Panc1 (cell line): ENCODE measurements at regions not wholly inside any gene's neighbourhood (a gene's known extent, or its start where the extent isn't known, plus 50 kb on each side); places are given as distances from the start of the nearest gene placed in this dataset.

Experiments used
- ATAC-seq: fragments of 200-7000 bp; cut with Tn5 transposase; 2 replicates; pipeline ENCODE4 v1.9.1; 2020; ENCODE audit warnings: mild to moderate bottlenecking, moderate library complexity
- BruUV-seq: library from RNA; stranded (reverse); fragments of 400-500 nt; replicated peaks from 2 replicates; lab custom pipeline; 2021; lab: Mats Ljungman, UMichigan
- CTCF ChIA-PET: fragments of 300-600 bp; sonication (Branson Sonifier 250); formaldehyde crosslinking; loops from one replicate; lab custom pipeline; 2022; ENCODE audit warnings: antibody characterized with exemption; lab: Charles Lee
- POLR2A ChIA-PET: fragments of 300-600 bp; sonication (Branson Sonifier 250); formaldehyde crosslinking; loops from one replicate; lab custom pipeline; 2022; ENCODE audit warnings: antibody characterized with exemption; lab: Charles Lee
- DNase-seq: peaks from one replicate; pipeline ENCODE4 v3.0.0-alpha.2; 2010; ENCODE audit warnings: low read depth, low spot score
- H3K27ac ChIP-seq: 2 replicates; pipeline ENCODE4 v1.5.1; 2011; ENCODE audit warnings: mild to moderate bottlenecking, low read length, inconsistent platforms
- H3K27me3 ChIP-seq: fragments of 200-500 bp; sonication (Bioruptor generic); 2 replicates; pipeline ENCODE4 v1.6.0; 2014; ENCODE audit warnings: low read length, inconsistent platforms; ENCODE audit not compliant: control insufficient read depth, insufficient read depth
- H3K36me3 ChIP-seq: fragments of 200-500 bp; sonication (Bioruptor generic); 2 replicates; pipeline ENCODE4 v1.5.1; 2014; ENCODE audit warnings: inconsistent platforms, mild to moderate bottlenecking, low read length, moderate library complexity; ENCODE audit not compliant: control insufficient read depth, insufficient read depth
- H3K4me1 ChIP-seq: 2 replicates; pipeline ENCODE4 v1.5.1; 2011; ENCODE audit warnings: inconsistent platforms, mild to moderate bottlenecking, low read length, moderate library complexity; ENCODE audit not compliant: control insufficient read depth, insufficient read depth
- H3K4me3 ChIP-seq, 2 experiments: 2 replicates each; pipeline ENCODE4 v1.5.1; 2011 to 2012; ENCODE audit warnings: low read depth in 2 of 2, low read length in 2 of 2, mild to moderate bottlenecking in 2 of 2, inconsistent platforms in 1 of 2, moderate library complexity in 1 of 2
- H3K9me3 ChIP-seq: fragments of 200-500 bp; sonication (Bioruptor generic); 2 replicates; pipeline ENCODE4 v1.5.1; 2014; ENCODE audit warnings: low read depth, mild to moderate bottlenecking, inconsistent platforms, low read length, moderate library complexity; ENCODE audit not compliant: control insufficient read depth, insufficient read depth
- POLR2AphosphoS5 ChIP-seq: IDR thresholded peaks from 2 replicates; pipeline ENCODE4 v1.6.1; 2012; ENCODE audit warnings: mild to moderate bottlenecking, low read depth, low read length, moderate library complexity
- SIN3A ChIP-seq: IDR thresholded peaks from 2 replicates; pipeline ENCODE4 v1.6.1; 2012; ENCODE audit warnings: low read depth, mild to moderate bottlenecking, low read length, moderate library complexity, borderline replicate concordance; ENCODE audit not compliant: insufficient read depth
- TCF7L2 ChIP-seq: IDR thresholded peaks from 2 replicates; pipeline ENCODE4 v1.6.1; 2011; ENCODE audit warnings: mild to moderate bottlenecking, low read depth, low read length, inconsistent platforms
- in situ Hi-C: cut with HindIII; loops from 2 replicates; pipeline ENCODE4 v1.10.0; 2016; ENCODE audit warnings: low sequenced_read_pairs, low pct_unique_long_range_greater_than_20kb
- intact Hi-C: fragments of 100-400 bp; cut with micrococcal nuclease; formaldehyde crosslinking; loops from one replicate; pipeline ENCODE4 v1.10.0; 2022; ENCODE audit not compliant: unreplicated experiment
- TF ChIP-seq, protein P1 (sequence below), 2 experiments: IDR thresholded peaks; 2 replicates each; pipeline ENCODE4 v1.6.1; 2011 to 2012; ENCODE audit warnings: low read depth in 2 of 2, control low read depth in 1 of 2, low read length in 1 of 2, mild to moderate bottlenecking in 1 of 2, moderate library complexity in 1 of 2; ENCODE audit not compliant: insufficient read depth in 1 of 2
- TF ChIP-seq, protein P2 (sequence below): fragments of 450-650 bp; IDR thresholded peaks from 2 replicates; pipeline ENCODE4 v1.5.1; 2017; ENCODE audit warnings: mild to moderate bottlenecking

DNA sequence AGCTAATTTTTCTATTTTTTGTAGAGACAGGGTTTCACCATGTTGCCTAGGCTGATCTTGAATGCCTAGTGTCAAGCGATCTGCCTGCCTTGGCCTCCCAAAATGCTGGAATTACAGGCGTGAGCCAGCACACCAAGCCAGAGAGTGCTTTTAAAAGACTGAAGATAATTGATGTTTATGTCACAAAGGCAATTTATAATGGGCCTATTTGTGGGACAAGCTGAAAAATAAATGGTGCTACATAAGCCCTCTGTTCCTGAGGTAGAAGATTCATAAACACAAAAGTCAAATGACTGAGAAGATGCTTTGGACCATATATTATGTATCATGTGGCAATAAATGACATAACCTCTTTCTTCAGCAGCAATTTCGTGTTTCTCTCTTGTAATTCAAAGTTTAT is 329.6 kb downstream of the GABRB2 start:
- no peaks in the 10 kb centered on the region for H3K36me3 ChIP-seq
- H3K4me3 ChIP-seq = no peak overlapping the region
- no peaks in the 10 kb centered on the region for H3K4me1 ChIP-seq
- no peak for TF ChIP-seq POLR2AphosphoS5
- no peak for TF ChIP-seq TCF7L2
- TF ChIP-seq SIN3A = no peak
- ChIA-PET CTCF (no interaction called here), POLR2A (no interaction called here)
- H3K27ac ChIP-seq = no peak overlapping the region
- no TSS peak for BruUV-seq
- H3K27me3 ChIP-seq = no peaks in the 10 kb centered on the region
- ATAC-seq = no peak
- no peak for DNase-seq
- no peaks in the 10 kb centered on the region for H3K9me3 ChIP-seq
- intact Hi-C loops (no loop called here), in situ Hi-C loops (no loop called here)

DNA sequence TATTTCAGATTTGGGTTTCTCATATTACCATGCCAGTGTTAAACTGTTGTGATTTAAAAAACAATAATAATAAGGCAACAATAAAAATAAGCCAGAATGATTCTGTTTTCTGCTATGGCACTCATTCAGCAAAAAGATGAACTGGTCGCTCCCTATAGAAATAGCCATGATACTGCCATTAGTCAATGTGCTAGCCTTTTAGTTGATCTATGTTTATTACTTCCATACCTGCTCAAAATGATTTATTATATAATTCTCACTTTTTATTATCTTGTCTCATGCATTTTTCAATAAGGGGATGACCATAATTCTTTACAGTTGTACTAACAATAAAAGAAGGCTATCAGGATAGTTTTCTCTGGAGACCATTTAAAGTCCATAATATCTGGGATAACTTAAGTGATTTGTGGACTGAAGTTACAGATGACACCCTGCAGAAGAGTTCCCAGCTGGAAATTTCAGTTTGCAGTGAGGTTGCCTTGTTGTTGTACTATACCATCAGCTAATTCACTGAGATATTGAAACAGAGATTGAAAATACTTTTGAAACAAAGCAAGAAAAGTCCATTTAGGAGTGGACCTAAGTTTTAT is 334.3 kb downstream of the GABRB2 start:
- TF ChIP-seq, protein P1, sequence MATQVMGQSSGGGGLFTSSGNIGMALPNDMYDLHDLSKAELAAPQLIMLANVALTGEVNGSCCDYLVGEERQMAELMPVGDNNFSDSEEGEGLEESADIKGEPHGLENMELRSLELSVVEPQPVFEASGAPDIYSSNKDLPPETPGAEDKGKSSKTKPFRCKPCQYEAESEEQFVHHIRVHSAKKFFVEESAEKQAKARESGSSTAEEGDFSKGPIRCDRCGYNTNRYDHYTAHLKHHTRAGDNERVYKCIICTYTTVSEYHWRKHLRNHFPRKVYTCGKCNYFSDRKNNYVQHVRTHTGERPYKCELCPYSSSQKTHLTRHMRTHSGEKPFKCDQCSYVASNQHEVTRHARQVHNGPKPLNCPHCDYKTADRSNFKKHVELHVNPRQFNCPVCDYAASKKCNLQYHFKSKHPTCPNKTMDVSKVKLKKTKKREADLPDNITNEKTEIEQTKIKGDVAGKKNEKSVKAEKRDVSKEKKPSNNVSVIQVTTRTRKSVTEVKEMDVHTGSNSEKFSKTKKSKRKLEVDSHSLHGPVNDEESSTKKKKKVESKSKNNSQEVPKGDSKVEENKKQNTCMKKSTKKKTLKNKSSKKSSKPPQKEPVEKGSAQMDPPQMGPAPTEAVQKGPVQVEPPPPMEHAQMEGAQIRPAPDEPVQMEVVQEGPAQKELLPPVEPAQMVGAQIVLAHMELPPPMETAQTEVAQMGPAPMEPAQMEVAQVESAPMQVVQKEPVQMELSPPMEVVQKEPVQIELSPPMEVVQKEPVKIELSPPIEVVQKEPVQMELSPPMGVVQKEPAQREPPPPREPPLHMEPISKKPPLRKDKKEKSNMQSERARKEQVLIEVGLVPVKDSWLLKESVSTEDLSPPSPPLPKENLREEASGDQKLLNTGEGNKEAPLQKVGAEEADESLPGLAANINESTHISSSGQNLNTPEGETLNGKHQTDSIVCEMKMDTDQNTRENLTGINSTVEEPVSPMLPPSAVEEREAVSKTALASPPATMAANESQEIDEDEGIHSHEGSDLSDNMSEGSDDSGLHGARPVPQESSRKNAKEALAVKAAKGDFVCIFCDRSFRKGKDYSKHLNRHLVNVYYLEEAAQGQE (IDR thresholded peaks at IDR 0.05; ENCODE audit: insufficient read depth in 1 of 2, low read depth in 2 of 2, low read length in 1 of 2) = no peak
- TF ChIP-seq TCF7L2 (no peak), POLR2AphosphoS5 (no peak), SIN3A (no peak)
- TF ChIP-seq, protein P2, sequence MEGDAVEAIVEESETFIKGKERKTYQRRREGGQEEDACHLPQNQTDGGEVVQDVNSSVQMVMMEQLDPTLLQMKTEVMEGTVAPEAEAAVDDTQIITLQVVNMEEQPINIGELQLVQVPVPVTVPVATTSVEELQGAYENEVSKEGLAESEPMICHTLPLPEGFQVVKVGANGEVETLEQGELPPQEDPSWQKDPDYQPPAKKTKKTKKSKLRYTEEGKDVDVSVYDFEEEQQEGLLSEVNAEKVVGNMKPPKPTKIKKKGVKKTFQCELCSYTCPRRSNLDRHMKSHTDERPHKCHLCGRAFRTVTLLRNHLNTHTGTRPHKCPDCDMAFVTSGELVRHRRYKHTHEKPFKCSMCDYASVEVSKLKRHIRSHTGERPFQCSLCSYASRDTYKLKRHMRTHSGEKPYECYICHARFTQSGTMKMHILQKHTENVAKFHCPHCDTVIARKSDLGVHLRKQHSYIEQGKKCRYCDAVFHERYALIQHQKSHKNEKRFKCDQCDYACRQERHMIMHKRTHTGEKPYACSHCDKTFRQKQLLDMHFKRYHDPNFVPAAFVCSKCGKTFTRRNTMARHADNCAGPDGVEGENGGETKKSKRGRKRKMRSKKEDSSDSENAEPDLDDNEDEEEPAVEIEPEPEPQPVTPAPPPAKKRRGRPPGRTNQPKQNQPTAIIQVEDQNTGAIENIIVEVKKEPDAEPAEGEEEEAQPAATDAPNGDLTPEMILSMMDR = no peak
- Histone ChIP-seq H3K36me3 (no peaks in the 10 kb centered on the region), H3K9me3 (no peaks in the 10 kb centered on the region), H3K4me1 (no peaks in the 10 kb centered on the region), H3K4me3 (no peak overlapping the region), H3K27me3 (no peaks in the 10 kb centered on the region), H3K27ac (no peak overlapping the region)
- DNase-seq (no peak), ATAC-seq (no peak)
- intact Hi-C loops (no loop called here), in situ Hi-C loops (no loop called here)
- ChIA-PET POLR2A (no interaction called here), CTCF (no interaction called here)
- no TSS peak for BruUV-seq

DNA sequence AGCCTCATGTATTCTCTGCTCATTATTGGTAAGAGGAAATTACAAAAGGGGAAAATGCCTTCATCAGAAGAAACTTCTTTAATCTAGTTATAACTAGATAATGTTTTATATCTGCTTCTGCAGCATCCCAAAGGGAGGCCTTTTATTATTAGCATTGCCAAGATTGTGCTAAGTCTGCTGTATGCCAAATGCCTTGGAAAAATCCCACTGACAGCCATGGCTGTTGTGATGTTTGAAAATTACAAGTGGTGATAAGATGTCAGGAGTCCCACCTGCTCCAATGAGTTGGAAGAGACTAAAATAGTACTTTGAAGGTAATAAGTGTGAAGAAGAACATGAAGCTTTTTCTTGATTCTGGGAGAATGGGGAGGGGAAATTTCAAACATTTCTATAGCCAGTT is 345.0 kb downstream of the GABRB2 start:
- in situ Hi-C loops (no loop called here), intact Hi-C loops (no loop called here)
- DNase-seq = no peak
- Histone ChIP-seq H3K4me3 (no peak overlapping the region), H3K9me3 (no peaks in the 10 kb centered on the region), H3K36me3 (no peaks in the 10 kb centered on the region), H3K27ac (no peak overlapping the region), H3K27me3 (no peaks in the 10 kb centered on the region), H3K4me1 (no peaks in the 10 kb centered on the region)
- TF ChIP-seq, protein P2 = no peak
- TF ChIP-seq POLR2AphosphoS5 (no peak), TCF7L2 (no peak), SIN3A (no peak)
- TF ChIP-seq, protein P1 (IDR thresholded peaks at IDR 0.05; ENCODE audit: insufficient read depth in 1 of 2, low read depth in 2 of 2, low read length in 1 of 2) = no peak
- no TSS peak for BruUV-seq
- ATAC-seq = no peak
- ChIA-PET POLR2A (no interaction called here), CTCF (no interaction called here)
